GM21528 (cell line): ENCODE measurements at regions not wholly inside any gene's neighbourhood (a gene's known extent, or its start where the extent isn't known, plus 50 kb on each side); places are given as distances from the start of the nearest gene placed in this dataset.

ENCODE experiments used
- ATAC-seq: cut with Tn5 transposase; IDR thresholded peaks from one replicate; pipeline ENCODE4 v1.9.1; 2021; ENCODE audit warnings: mild to moderate bottlenecking, moderate library complexity; ENCODE audit not compliant: unreplicated experiment, low FRiP score

GRCh38 chr3:153596401-153596800 is 434.4 kb downstream of the RAP2B start:
- no peak for ATAC-seq

GRCh38 chr3:153599685-153600084 is 437.7 kb downstream of the RAP2B start:
- no peak for ATAC-seq

- no peak for ATAC-seq
Measured at GRCh38 chr3:153600896-153601295, 438.9 kb downstream of the RAP2B start.

GRCh38 chr3:153601374-153601853 is 439.4 kb downstream of the RAP2B start:
- ATAC-seq: no peak

- ATAC-seq: no peak
Measured at GRCh38 chr3:153602801-153603200, 440.8 kb downstream of the RAP2B start.

GRCh38 chr3:153614140-153614539 is 452.1 kb downstream of the RAP2B start:
- no peak for ATAC-seq

GRCh38 chr3:153614563-153614962 is 452.5 kb downstream of the RAP2B start:
- no peak for ATAC-seq

GRCh38 chr3:153615863-153616262 is 453.8 kb downstream of the RAP2B start:
- no peak for ATAC-seq

GRCh38 chr3:153617463-153617862 is 455.4 kb downstream of the RAP2B start:
- no peak for ATAC-seq

GRCh38 chr3:153618176-153618575 is 456.1 kb downstream of the RAP2B start:
- no peak for ATAC-seq

- ATAC-seq: no peak
Measured at GRCh38 chr3:153619268-153619667, 457.2 kb downstream of the RAP2B start.

- ATAC-seq: peak; percentile 98
Measured at GRCh38 chr3:153621953-153622352, 459.9 kb downstream of the RAP2B start.

GRCh38 chr3:153623834-153624233 is 461.8 kb downstream of the RAP2B start:
- ATAC-seq: no peak

- no peak for ATAC-seq
Measured at GRCh38 chr3:153624310-153625030, 462.4 kb downstream of the RAP2B start.

GRCh38 chr3:153625506-153625905 is 463.5 kb downstream of the RAP2B start:
- no peak for ATAC-seq

- ATAC-seq: no peak
Measured at GRCh38 chr3:153626158-153626557, 464.1 kb downstream of the RAP2B start.

- no peak for ATAC-seq
Measured at GRCh38 chr3:153628591-153628990, 466.6 kb downstream of the RAP2B start.

- ATAC-seq: no peak
Measured at GRCh38 chr3:153629148-153629547, 467.1 kb downstream of the RAP2B start.

GRCh38 chr3:153631102-153631501 is 469.1 kb downstream of the RAP2B start:
- ATAC-seq: no peak

GRCh38 chr3:153631664-153632063 is 469.6 kb downstream of the RAP2B start:
- no peak for ATAC-seq

GRCh38 chr3:153633407-153633806 is 471.4 kb downstream of the RAP2B start:
- ATAC-seq: no peak

GRCh38 chr3:153634683-153635082 is 472.7 kb downstream of the RAP2B start:
- ATAC-seq: no peak

- no peak for ATAC-seq
Measured at GRCh38 chr3:153639631-153640030, 477.6 kb downstream of the RAP2B start.
